ENCODE measurements at regions not wholly inside any gene's neighbourhood (a gene's known extent, or its start where the extent isn't known, plus 50 kb on each side); places are given as distances from the start of the nearest gene placed in this dataset.

GRCh38 chr11:127471662-127472061 lies 471.1 kb upstream of the KIRREL3 start:
- TF ChIP-seq ZBTB21 (CRISPR knock-in tag; IDR thresholded peaks at IDR 0.05; ENCODE audit: borderline replicate concordance) (no peak), ZNF423 (CRISPR knock-in tag; IDR thresholded peaks at IDR 0.05) (no peak), CTCF (IDR thresholded peaks at IDR 0.05) (0 out of 2 replicates have a peak, but pooled peaks have one; percentile 16)

All from WTC11 (cell line).